ENCODE measurements at regions not wholly inside any gene's neighbourhood (a gene's known extent, or its start where the extent isn't known, plus 50 kb on each side); places are given as distances from the start of the nearest gene placed in this dataset.
A peak's percentile ranks its signal among the peaks of the same experiment; 100 is the strongest.

DNA sequence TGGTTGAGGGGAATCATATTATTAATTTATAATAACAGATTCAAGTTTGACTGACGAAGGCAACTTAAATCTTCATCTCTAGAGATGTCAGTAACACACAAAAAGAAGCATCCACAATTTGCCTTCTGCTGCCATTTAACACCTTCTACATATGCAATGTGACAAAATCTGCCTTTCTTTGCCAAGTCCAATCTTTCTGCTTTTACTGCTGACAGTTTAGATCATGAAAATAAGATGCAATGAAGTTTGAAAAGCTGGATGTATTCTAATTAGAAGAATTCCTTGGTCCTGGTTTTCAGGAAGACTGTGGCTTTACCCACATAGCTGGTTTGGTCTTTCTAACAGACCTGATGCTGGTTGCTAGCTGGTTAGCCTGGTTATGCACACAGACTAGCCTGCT lies 178.9 kb downstream of the ACER2 start:
- DNase-seq = no peak

DNA sequence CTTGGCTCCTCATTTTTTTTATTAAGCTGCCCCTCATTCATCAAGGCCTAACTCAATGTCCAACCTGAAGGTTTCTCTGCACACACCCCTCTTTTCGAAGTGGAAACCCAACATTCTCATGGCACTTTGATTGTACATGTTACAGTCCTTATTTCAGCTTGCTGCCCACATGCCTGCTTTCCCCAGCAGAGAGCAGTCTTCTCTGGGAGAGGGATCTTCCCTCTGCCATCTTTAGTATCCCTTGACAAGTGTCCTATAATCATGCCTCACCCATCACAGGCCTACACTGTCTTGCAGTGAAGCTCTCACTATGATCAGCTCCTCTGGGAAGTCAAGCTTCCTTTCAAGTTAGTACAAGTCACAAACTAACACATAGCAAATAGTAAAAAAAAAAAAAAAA lies 175.1 kb downstream of the ACER2 start:
- no peak for DNase-seq

DNA sequence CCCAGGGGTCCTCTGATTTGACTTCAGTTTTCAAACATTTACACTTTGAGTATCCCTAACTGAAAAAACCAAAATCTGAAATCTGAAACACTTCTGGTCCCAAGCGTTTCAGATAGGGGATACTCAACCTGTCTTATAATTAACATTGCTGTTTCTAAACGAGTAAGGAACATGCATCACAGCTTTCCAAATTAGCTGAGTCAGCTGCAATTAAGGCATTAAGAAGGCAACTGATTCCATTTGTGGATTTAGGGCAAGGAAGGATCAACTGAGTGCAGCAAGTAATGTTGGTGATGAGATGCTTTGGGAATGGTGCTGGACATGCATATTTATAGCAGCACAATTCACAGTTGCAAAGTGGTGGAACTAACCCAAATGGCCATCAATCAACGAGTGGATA lies 168.6 kb downstream of the ACER2 start:
- DNase-seq = no peak

DNA sequence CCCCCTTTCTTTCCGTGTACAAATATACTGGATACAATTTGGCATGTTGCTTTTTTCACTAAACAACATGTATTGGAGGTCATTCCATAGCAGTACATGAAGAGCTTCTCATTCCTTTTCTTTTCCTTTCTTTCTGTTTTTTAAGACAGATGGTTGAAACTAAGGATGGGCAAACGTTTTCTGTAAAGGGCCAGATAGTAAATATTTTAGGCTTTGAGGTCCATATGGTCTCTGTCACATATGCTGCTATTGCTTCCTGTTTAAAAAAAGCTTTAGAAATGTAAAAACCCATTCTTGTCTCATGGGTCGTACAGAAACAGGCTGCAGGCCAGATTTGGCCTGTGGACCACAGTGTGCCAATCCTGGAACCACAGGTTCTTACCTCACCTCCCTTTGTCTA lies 160.1 kb downstream of the ACER2 start:
- no peak for DNase-seq

DNA sequence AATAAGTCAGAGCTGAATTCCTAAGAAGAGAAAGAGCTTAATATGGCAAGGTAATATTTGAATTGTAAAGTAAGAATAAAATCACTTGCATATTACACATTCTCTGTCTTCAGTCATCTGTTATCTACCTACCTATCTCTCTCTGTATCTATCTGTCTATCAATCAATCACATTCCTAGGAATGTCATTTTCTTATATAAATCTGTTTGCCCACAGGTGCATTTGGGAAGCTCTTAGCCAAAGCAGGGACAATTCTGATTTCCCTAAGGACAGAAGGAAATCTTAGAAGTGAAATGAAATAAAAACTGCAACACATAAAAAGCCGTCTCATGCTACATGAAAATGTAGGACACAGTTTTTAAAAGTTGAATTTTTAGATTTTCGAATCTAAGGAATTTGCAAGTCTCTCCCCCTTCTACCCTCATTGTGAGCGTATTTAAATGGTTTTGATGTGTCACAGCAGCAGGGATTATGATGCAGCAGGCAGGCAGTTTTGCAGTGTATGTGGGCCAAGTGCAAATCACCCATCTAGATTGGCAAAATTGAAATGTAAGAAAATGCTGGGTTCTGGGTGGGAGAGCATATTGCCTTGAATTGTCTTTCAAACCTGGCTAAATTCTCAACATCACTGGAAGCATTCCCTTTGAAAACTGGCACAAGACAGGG lies 155.7 kb downstream of the ACER2 start:
- no peak for DNase-seq

DNA sequence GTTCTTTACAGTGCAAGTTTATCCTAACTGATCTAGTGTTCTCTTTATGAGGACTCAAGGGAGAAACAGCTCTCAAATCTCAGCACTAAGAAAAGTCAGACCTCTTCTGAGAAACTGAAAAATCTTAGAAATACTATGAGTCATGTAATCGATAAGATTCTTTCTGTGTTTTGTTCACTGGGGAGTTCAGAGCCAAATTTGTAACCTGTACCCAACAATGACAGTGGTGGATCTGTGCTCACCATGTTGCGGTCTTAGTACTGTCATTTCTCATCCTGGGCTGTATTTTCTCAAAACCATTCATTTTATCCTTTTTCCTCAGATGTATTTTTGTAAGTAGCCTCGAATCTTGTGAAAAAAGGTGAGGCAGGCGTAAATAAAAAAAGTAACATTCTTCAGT lies 146.4 kb downstream of the ACER2 start:
- no peak for DNase-seq

DNA sequence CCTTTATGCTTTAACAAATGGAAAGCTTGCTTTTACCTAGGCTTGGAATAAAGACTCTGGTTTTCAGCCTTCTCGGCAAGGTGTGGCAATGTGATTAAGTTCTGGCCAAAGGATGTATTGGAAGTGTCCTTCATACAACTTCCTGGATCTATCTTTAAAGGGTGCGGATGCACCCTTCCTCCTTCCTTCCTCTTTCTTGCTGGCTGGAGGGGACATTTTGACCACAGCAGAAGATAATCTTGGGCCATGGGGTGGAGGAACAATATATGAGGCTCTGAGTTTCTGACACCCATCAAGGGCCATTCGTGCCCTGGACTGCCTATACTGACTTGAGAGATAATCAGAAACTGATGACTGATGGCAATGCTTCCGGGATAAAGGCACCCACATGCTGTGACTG lies 145.7 kb downstream of the ACER2 start:
- no peak for DNase-seq

DNA sequence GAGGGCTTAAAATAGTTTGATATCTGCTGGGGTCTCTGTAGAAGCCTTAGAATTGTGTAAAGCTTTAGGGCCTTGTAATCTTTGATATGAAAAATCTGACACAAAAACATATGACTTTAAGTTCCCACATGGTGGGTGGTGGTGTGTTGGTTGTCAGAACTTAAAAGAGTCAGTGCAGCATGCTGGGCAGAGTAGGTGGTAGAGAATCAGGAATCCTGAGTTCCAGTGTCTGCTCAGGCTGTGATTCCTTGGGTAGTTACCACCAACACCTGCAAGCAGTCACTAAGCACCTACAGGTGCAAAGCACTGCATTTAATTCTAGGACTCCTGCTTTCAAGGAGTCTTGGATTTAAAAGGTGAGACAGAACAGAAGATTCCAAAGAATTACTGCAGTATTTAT lies 144.6 kb downstream of the ACER2 start:
- DNase-seq = no peak

DNA sequence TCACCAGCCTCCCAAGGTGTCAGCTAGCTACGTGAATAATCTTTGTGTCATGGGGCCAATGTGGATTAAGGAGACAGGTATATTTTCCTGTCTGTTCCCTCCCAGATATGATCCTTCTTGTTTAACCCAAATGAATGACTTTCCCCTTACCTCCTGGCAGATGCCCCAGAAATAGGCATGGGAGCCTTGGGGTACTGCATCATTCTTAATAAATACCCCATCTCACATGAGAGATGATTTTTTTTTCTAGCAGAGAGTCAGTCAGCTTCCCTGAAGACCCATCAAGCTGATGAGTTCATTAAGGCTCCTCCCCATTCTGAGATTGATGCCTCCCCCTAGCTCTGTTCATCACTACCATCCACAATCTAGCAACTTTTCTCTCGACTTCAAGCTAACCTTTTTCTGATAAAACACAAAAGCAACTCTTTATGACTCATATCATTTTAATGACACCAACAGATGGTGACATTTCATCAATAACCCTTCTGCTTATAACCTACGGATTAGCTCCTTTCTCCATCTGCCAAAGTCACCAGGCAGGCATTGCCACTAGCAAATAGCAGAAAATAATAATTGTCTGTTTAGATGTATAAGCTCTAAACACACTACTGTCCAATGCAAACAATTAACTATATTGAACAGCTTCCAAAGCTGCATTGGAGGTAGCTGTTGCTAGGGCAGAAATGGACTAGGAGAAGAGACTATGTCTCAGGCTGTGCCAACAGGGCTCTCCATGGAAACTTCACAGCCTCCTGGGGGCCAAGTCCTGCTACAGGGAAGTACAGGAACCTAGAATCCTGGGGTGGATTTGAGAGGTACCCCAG lies 143.7 kb downstream of the ACER2 start:
- no peak for DNase-seq

DNA sequence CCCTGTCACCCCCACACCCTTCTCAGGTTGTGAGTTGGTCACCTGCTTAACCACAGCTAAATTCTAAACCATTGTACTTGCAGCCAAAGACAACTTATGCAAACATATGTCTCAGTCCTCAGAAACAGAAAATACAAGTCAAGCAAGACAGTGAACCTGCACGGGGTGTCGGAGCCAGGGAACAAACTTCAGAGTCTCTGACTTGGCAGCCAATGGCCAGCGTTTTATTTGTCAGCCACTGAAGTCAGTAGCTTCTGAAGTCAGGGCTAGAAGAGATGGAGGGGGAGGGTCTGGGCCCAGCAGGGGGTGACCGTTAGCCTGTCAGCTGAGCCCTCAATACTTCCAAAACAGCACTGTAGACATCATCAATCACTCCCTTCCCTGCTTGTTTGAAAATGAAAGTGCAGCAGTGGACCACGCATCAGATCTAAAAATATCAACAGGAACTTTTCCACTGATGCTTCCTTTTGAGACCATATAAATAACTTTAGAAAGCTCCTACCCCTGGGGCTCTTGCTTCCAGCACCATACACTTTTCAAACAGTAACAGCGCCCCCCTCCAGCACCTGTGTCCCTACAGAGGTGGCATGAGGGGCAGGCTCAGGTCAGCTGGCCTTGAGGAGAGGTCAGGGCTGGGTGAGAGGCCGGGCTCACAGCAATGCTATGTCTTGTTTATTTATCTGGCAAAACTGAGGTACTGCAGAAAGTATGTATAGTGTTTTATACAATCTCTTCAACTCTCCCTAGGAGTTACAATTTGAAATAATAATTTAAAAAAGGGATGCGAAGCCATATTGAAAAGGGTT lies 142.5 kb downstream of the ACER2 start:
- DNase-seq = peak; percentile 8

DNA sequence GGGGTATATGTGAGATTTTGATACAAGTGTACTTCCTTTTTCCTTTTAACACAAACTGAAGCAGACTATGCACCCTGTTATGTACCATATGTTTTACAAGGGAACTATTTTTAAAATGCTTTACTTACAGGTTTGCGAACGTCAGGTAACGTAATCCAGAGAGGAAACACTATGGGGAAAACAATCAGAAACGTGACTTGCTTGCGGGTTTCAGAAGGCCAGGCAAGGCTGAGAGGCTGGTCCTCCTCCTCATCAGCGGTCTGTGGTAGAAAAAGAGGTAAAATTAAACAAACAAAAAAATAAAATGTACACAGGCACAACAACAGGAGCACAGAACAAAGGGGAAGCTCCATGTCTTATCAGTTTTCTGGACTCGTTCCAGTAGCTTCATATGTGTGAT lies 141.2 kb downstream of the ACER2 start:
- peak; percentile 19 for DNase-seq

DNA sequence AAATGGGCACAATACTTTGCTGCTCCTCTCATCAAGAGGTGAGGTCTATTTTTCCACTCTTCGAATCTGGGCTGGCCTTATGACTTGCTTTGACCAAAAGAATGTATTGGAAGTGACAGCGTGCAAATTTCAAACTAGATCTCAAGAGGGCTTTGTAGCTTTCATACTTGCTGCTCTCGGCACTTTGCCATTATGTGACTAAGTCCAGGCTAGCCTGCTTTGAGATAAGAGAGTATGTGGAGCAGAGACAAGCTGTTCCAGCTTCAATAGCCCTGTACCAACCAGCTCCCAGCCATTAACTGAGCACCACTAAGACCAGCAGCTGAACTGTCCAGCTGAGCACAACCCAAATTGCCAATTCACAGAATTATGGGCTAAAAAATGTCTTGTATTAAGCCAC lies 124.6 kb downstream of the ACER2 start:
- DNase-seq = no peak

DNA sequence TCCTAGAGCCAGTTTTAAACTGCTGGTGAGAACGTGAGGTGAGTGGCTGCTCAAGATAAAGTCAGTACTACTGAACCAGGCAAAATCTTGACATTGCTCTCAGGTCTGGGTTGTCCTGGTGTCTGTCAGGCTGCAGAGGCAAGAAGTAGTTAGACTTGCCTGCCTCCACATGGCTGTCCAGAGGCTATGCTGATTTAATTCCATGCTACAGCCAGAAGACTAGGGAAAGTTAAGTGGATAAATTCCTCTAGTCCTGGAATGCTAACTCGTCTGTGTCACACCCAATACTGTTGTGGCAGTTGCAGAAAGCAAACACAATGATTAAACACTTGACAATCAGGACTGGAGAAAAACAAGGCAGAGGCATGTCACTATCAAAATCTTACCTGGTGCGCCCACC lies 118.9 kb downstream of the ACER2 start:
- no peak for DNase-seq

DNA sequence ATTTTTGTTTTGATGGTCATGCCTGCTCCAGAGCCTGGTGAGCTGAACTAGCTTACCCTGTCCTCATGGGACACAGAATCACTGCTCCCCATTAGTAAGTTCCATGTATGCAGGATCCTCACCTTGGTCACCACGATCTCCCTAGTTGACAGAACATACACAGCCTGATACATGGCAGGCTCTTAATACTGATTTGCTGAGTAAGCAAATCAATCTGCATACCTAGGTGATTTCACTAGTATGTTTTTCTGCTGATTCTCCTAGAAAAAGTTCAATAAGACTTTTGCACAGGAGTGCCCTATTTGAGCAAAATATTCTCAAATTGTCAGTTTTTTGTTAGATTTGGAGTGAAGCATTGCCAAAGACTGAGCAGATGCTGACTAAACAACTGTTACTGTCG lies 113.7 kb downstream of the ACER2 start:
- no peak for DNase-seq

DNA sequence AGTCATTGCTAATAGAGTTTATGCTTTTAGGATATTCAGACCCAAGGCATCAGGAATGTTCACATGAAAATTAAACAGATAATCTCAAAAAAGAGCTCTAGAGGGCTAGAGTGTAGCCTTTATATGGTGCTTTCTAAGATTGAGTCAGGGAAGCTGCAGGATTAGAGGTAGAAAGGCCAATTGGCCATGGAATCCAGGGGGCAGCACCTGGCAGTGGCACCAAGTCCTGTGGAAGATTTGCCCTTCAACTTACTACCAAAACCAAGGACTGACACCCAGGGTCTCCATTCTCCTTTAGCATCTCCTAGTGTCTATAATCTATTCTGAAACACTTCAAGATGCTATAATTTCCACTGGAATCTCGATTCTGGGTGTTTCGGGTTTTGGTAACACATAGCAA lies 112.4 kb downstream of the ACER2 start:
- no peak for DNase-seq

DNA sequence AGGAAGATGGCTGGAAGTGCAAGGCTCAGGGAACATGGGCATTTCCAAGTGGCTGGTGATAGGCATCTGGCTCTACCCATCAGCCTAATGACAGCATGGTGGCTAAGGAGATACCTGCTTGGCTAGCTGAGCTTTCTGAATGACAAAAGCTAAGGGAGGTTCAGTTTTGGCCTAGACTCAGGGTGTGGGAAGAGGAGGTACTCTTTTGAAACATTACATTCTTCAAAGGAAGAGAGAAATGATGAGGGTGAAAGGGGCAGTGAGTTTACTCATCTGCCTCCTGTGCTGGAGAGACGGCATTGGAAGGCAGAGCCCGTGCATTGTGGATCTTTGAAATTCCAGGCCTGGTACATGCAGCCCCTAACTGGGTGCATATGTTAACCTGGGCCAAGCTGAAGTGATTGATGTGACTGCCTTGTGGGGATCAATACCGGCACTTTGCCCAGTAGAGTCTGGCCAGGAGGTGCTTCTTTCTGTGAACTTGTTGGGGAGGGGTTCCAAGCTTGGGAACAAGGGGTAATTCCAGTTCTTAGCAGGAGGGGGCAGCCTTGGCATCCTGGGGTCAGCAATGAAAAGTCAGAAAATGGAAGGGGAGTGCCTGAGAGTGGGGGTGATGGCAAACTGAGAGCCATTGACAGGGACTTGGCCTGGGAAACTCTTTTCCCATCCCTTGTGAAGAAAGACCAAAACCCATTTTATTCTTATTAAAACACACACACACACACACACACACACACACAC lies 108.6 kb downstream of the ACER2 start:
- peak; percentile 5 for DNase-seq

DNA sequence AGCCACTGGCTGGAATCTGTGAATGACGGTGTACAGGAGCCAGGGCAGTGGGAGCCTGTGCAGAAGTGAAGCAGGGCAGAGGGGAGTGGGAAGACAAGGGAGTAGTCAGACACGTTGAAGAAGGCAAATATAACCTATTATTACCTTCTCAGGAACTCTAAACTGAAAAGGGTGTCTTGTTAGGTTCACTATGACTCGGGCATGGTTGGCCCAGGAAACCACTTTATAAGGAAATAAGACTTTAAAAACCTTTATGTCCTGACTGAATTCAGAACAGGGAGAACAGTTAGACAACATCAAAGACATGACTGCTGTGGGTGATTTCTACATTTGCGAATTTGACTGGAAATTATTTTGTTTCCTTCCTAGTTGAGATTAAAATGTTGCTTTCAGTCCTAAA lies 107.5 kb downstream of the ACER2 start:
- DNase-seq = no peak

DNA sequence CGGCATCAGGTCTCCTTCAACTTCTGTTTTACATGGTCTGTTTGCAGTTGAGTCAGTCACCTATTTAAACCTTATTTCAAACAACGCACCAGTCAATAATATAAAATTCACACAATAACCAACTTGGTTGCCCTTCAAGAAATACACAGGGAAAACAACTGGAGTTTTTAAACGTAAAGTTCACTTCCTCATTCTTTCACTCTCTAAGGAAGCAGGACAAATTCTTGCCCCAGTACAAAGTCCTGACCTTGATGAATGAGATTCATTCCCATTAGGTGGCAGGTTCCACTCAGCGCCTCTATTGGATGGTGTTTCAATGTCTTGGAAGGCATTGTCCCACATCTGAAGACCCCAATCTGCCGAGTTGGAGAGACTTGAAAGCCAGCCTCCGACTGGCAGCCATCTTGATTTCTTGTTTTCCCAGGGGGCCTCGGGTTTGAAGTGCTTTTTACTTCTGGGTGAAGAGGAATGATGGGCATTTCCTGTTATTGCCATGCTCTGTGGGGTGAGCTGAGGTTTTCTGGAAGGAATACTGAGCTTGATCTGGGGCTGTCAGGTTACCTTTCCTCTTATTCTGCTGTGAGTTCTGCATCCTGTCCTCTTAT lies 105.0 kb downstream of the ACER2 start:
- no peak for DNase-seq

DNA sequence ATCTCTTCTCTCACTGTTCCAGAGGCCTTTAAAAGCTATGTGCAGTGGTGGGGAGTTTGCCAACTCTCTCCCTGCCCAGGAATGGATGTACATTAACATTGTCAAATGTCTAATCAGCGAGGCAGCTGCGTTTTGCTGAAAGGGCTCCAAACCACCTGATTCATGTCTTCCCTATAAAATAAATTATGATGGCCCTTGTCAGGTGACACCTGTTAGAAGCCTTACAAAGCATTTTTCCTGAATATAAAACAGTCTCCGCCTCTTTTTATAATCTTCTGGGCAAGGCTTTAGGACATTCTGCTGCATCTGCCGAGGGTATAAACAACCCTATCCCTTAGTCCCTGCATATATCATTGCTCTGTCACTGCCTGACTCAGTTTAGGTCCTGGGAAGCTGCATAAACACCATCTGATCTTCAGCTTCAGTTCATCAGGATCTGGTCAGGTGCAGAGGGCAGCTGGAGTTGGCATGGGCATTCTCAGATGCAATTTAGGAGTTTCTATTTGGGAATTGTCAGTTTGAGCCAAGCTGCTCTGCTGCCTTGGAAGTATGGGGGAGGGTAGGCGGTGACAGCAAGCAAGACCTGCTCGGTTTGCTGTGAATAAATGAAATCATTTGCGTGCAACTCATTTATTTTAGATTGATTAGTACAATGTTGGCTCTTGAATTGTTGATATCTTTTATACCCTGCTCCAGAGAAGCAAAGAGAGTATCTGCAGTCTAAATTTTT lies 103.5 kb downstream of the ACER2 start:
- peak; percentile 40 for DNase-seq

DNA sequence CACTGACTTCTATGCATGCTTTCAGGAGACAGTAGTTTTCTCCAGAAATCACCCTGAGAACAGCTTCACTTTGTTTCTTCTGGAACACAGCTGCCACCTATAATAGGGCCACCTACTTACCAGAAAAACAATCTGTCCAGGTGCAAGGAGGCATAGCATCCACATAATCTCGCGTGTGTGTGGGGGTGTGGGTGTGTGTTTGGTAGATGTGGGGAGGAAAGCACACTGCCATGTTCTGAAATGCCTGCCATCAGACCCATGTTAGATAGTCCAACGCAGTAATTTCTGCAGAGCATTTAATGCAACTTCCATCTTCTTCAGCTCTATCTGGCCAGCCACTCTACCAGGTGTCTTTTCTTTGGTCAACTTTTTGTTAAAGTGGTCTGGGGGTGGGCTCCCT lies 102.9 kb downstream of the ACER2 start:
- peak; percentile 37 for DNase-seq

DNA sequence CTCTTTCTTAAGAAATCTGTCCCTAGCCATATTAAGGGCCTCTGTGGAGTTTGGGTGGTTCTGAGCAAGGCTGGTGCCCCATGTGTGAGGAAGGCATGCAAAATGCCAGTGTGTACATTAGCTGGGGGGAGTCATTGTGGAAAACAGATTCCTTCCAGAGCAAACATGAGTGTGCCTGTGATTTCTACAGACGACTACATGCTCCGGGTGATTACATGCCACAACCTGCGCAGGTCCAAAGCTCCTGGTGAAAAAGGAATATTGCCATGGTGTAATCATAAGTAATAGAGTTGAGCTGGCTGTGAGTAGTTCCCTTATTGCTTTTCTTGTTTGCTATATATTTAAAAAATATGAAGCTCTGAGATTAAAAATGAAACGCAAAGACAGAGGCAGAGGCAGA lies 102.1 kb downstream of the ACER2 start:
- no peak for DNase-seq
